Panc1 (cell line): ENCODE measurements at regions not wholly inside any gene's neighbourhood (a gene's known extent, or its start where the extent isn't known, plus 50 kb on each side); places are given as distances from the start of the nearest gene placed in this dataset.

Experiments used
- ATAC-seq: fragments of 200-7000 bp; cut with Tn5 transposase; 2 replicates; pipeline ENCODE4 v1.9.1; 2020; ENCODE audit warnings: mild to moderate bottlenecking, moderate library complexity
- BruUV-seq: library from RNA; stranded (reverse); fragments of 400-500 nt; replicated peaks from 2 replicates; lab custom pipeline; 2021; lab: Mats Ljungman, UMichigan
- CTCF ChIA-PET: fragments of 300-600 bp; sonication (Branson Sonifier 250); formaldehyde crosslinking; loops from one replicate; lab custom pipeline; 2022; ENCODE audit warnings: antibody characterized with exemption; lab: Charles Lee
- POLR2A ChIA-PET: fragments of 300-600 bp; sonication (Branson Sonifier 250); formaldehyde crosslinking; loops from one replicate; lab custom pipeline; 2022; ENCODE audit warnings: antibody characterized with exemption; lab: Charles Lee
- DNase-seq: peaks from one replicate; pipeline ENCODE4 v3.0.0-alpha.2; 2010; ENCODE audit warnings: low read depth, low spot score
- H3K27ac ChIP-seq: 2 replicates; pipeline ENCODE4 v1.5.1; 2011; ENCODE audit warnings: mild to moderate bottlenecking, low read length, inconsistent platforms
- H3K27me3 ChIP-seq: fragments of 200-500 bp; sonication (Bioruptor generic); 2 replicates; pipeline ENCODE4 v1.6.0; 2014; ENCODE audit warnings: low read length, inconsistent platforms; ENCODE audit not compliant: control insufficient read depth, insufficient read depth
- H3K36me3 ChIP-seq: fragments of 200-500 bp; sonication (Bioruptor generic); 2 replicates; pipeline ENCODE4 v1.5.1; 2014; ENCODE audit warnings: inconsistent platforms, mild to moderate bottlenecking, low read length, moderate library complexity; ENCODE audit not compliant: control insufficient read depth, insufficient read depth
- H3K4me1 ChIP-seq: 2 replicates; pipeline ENCODE4 v1.5.1; 2011; ENCODE audit warnings: inconsistent platforms, mild to moderate bottlenecking, low read length, moderate library complexity; ENCODE audit not compliant: control insufficient read depth, insufficient read depth
- H3K4me3 ChIP-seq, 2 experiments: 2 replicates each; pipeline ENCODE4 v1.5.1; 2011 to 2012; ENCODE audit warnings: low read depth in 2 of 2, low read length in 2 of 2, mild to moderate bottlenecking in 2 of 2, inconsistent platforms in 1 of 2, moderate library complexity in 1 of 2
- H3K9me3 ChIP-seq: fragments of 200-500 bp; sonication (Bioruptor generic); 2 replicates; pipeline ENCODE4 v1.5.1; 2014; ENCODE audit warnings: low read depth, mild to moderate bottlenecking, inconsistent platforms, low read length, moderate library complexity; ENCODE audit not compliant: control insufficient read depth, insufficient read depth
- CTCF ChIP-seq: fragments of 450-650 bp; IDR thresholded peaks from 2 replicates; pipeline ENCODE4 v1.5.1; 2017; ENCODE audit warnings: mild to moderate bottlenecking
- POLR2AphosphoS5 ChIP-seq: IDR thresholded peaks from 2 replicates; pipeline ENCODE4 v1.6.1; 2012; ENCODE audit warnings: mild to moderate bottlenecking, low read depth, low read length, moderate library complexity
- REST ChIP-seq, 2 experiments: IDR thresholded peaks; 2 replicates each; pipeline ENCODE4 v1.6.1; 2011 to 2012; ENCODE audit warnings: low read depth in 2 of 2, control low read depth in 1 of 2, low read length in 1 of 2, mild to moderate bottlenecking in 1 of 2, moderate library complexity in 1 of 2; ENCODE audit not compliant: insufficient read depth in 1 of 2
- SIN3A ChIP-seq: IDR thresholded peaks from 2 replicates; pipeline ENCODE4 v1.6.1; 2012; ENCODE audit warnings: low read depth, mild to moderate bottlenecking, low read length, moderate library complexity, borderline replicate concordance; ENCODE audit not compliant: insufficient read depth
- TCF7L2 ChIP-seq: IDR thresholded peaks from 2 replicates; pipeline ENCODE4 v1.6.1; 2011; ENCODE audit warnings: mild to moderate bottlenecking, low read depth, low read length, inconsistent platforms
- in situ Hi-C: cut with HindIII; loops from 2 replicates; pipeline ENCODE4 v1.10.0; 2016; ENCODE audit warnings: low sequenced_read_pairs, low pct_unique_long_range_greater_than_20kb
- intact Hi-C: fragments of 100-400 bp; cut with micrococcal nuclease; formaldehyde crosslinking; loops from one replicate; pipeline ENCODE4 v1.10.0; 2022; ENCODE audit not compliant: unreplicated experiment

GRCh38 chr21:25508364-25508763 lies 98.9 kb downstream of the MRPL39 start:
- CTCF ChIA-PET: no interaction called here
- TF ChIP-seq CTCF: no peak
- TF ChIP-seq TCF7L2: no peak
- TF ChIP-seq POLR2AphosphoS5: no peak
- no peak for TF ChIP-seq REST (IDR thresholded peaks at IDR 0.05; ENCODE audit: insufficient read depth in 1 of 2, low read depth in 2 of 2, low read length in 1 of 2)
- TF ChIP-seq SIN3A: no peak
- in situ Hi-C loops (no loop called here), intact Hi-C loops (no loop called here)
- Histone ChIP-seq H3K27me3 (no peaks in the 10 kb centered on the region), H3K27ac (no peak overlapping the region), H3K4me3 (no peak overlapping the region), H3K9me3 (no peaks in the 10 kb centered on the region), H3K4me1 (no peaks in the 10 kb centered on the region), H3K36me3 (no peaks in the 10 kb centered on the region)
- no peak for ATAC-seq
- no TSS peak for BruUV-seq
- DNase-seq: no peak
- POLR2A ChIA-PET: no interaction called here

GRCh38 chr21:25507522-25507921 lies 99.8 kb downstream of the MRPL39 start:
- ChIA-PET POLR2A (no interaction called here), CTCF (interaction anchor here (0.6 kb wide), 1 partner anchor 594 kb away, joined by 3 read pairs; no protein-coding TSS in a partner anchor)
- intact Hi-C loops (no loop called here), in situ Hi-C loops (no loop called here)
- no peaks in the 10 kb centered on the region for H3K9me3 ChIP-seq
- H3K4me1 ChIP-seq: no peaks in the 10 kb centered on the region
- no peak overlapping the region for H3K4me3 ChIP-seq
- no TSS peak for BruUV-seq
- ATAC-seq: no peak
- H3K27me3 ChIP-seq: no peaks in the 10 kb centered on the region
- no peak for TF ChIP-seq REST (IDR thresholded peaks at IDR 0.05; ENCODE audit: insufficient read depth in 1 of 2, low read depth in 2 of 2, low read length in 1 of 2)
- DNase-seq: no peak
- no peak overlapping the region for H3K27ac ChIP-seq
- H3K36me3 ChIP-seq: no peaks in the 10 kb centered on the region
